GM13976 (cell line): ENCODE measurements at regions not wholly inside any gene's neighbourhood (a gene's known extent, or its start where the extent isn't known, plus 50 kb on each side); places are given as distances from the start of the nearest gene placed in this dataset.

ENCODE experiments used
- DNase-seq: peaks from one replicate; pipeline ENCODE4 v3.0.0; 2012; ENCODE audit warnings: low spot score
- in situ Hi-C: fragments of 300-500 bp; cut with MboI; formaldehyde crosslinking; loops from one replicate; pipeline ENCODE4 v1.12.0; 2022; ENCODE audit warnings: low sequenced_read_pairs, mixed read lengths, inconsistent platforms; ENCODE audit not compliant: unreplicated experiment
- TF ChIP-seq, protein P1 (sequence below): IDR thresholded peaks from 2 replicates; pipeline ENCODE4 v1.5.1; 2012; ENCODE audit warnings: borderline replicate concordance, mild to moderate bottlenecking; ENCODE audit not compliant: insufficient read depth; ENCODE audit errors: extremely low read depth, missing control alignments, control extremely low read depth

DNA sequence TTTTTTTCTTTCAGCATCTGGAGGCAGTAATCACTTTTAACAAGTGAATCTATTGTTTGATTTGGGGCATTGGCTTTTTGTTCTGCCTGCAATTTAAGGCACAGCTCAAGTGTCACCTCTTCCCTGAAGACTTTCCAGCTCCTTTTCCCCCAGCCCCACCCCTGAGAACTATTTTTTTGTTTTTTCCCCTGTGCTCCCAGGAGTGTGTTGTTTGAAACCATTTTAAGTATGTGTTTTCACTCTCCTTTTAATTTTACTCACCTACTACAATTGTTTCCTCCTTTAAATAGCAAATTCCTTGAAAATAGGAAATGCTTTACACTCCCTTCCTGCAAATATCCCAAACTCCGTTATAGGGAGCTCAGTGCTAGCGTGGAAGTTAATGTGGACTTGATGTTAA, 286.7 kb upstream of the PROK2 start:
- DNase-seq, result no peak
- in situ Hi-C loops, result no loop called here

DNA sequence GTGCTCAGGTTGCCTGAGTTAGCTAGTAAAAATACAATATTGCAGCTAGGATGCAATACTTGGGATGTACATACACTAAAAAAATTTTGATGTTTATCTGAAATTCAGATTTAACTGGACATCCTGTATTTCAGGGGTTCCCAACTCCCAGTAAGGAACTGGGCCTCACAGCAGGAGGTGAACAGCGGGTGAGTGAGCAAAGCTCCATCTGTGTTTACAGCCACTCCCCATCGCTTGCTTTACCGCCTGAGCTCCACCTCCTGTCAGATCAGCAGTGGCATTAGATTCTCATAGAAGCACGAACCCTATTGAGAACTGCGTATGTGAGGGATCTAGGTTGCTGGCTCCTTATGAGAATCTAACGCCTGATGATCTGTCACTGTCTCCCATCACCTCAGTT, 285.1 kb upstream of the PROK2 start:
- no peak for DNase-seq
- TF ChIP-seq, protein P1, sequence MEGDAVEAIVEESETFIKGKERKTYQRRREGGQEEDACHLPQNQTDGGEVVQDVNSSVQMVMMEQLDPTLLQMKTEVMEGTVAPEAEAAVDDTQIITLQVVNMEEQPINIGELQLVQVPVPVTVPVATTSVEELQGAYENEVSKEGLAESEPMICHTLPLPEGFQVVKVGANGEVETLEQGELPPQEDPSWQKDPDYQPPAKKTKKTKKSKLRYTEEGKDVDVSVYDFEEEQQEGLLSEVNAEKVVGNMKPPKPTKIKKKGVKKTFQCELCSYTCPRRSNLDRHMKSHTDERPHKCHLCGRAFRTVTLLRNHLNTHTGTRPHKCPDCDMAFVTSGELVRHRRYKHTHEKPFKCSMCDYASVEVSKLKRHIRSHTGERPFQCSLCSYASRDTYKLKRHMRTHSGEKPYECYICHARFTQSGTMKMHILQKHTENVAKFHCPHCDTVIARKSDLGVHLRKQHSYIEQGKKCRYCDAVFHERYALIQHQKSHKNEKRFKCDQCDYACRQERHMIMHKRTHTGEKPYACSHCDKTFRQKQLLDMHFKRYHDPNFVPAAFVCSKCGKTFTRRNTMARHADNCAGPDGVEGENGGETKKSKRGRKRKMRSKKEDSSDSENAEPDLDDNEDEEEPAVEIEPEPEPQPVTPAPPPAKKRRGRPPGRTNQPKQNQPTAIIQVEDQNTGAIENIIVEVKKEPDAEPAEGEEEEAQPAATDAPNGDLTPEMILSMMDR, result no peak
- in situ Hi-C loops, result no loop called here

More for the DNA sequence above, 286.7 kb upstream of the PROK2 start:
- TF ChIP-seq, protein P1, result no peak

DNA sequence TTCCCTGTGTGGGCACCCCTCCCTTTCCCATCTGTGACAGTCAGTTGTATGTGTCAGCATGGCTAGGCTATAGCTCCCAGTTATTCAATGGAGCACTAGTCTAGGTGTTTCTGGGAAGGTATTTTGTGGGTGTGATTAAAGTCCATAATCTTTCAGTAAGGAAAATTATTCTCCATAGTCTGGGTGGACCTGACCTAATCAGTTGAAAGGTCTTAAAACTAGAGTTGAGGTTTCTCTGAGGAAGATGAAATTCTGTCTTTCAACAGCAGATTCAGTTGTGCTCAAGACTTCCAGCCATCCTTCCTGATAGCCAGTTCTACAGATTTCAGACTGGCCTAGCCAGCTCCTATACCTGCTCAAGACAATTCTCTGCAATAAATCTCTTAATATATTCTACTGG, 284.6 kb upstream of the PROK2 start:
- in situ Hi-C loops, result no loop called here
- TF ChIP-seq, protein P1, result no peak
- no peak for DNase-seq

DNA sequence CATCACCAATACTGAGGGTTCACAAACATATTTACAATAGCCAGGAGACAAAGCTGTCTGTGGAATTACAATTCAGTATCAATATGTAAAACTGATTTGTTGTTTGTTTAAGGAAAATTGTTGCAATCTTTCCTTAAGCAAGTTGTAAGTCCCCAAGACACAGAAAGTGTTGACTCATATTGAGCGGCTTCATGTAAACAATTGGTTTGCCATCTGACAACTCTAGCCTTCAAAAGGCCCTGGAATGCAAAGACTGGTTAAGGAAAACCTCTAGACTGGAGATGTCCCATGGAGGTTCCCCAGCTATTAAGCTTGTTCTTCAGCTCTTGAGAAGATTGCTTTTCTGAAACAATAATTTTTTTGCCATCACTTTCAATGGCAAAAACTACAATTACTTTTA, 283.7 kb upstream of the PROK2 start:
- TF ChIP-seq, protein P1, result no peak
- no peak for DNase-seq
- in situ Hi-C loops, result no loop called here

DNA sequence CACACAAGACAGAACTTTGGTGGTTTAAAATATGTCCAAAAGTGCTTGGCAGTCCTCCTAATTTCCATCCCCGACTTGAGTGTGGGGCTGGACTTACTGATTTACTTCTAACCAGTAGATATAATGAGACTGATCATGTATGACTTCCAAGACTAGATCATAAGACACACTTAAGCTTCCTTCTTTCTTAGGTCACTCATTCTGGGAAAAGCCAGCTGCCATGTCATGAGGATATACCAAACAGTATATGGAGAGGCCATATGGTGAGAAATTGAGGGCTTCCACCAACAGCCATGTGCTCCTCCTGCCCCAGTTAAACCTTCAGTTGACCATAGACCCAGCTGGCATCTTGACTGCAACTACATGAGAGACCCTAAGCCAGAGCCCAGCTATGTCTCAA, 282.8 kb upstream of the PROK2 start:
- DNase-seq, result no peak
- TF ChIP-seq, protein P1, result no peak
- in situ Hi-C loops, result no loop called here

DNA sequence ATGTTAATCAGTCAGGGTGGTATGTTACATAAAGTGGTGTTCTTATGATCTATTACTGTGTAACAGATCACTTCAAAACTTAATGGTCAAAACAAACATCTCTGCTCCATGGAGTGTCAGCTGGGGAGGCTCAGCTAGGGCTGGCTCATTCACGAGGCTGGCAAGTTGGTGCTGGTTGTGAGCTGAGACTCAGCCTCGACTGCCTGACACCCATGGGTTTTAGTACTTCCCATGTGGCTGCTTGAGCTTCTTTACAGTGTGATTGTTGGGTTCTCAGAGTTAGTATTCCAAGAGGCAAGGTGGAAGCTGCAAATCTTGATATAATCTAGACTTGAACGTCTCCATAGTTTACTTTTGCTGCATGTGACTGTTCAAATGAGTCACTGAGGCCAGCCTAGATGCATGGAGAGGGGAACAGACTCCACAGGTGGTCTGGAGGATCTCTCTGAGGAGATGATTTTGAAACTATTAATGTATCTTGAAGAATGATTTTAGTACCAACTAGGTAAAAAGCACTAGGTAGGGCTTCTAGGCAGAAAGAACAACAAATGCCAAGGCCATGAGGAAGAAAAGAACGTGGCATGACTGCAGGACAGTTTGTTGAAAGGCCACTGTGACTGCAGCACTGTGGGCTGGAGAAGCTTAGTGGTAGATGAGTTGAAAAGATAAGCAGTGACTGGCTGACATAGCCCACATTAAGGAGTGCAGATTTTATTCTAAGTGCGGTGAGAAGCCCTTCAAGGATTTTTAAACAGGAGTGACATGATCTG, 281.1 kb upstream of the PROK2 start:
- DNase-seq, result no peak
- in situ Hi-C loops, result no loop called here
- TF ChIP-seq, protein P1, result no peak
